NCI-H460 (cell line): ENCODE measurements at regions not wholly inside any gene's neighbourhood (a gene's known extent, or its start where the extent isn't known, plus 50 kb on each side); places are given as distances from the start of the nearest gene placed in this dataset.
"Not testable (repeated sequence)": the region's sequence is repeated elsewhere in the genome, so short reads cannot be mapped to it uniquely, and the experiment has no call there.

Source experiments
- DNase-seq: peaks from one replicate; pipeline ENCODE4 v3.0.0-alpha.2; 2016; ENCODE audit warnings: low read depth; ENCODE audit errors: extremely low read depth
- small RNA-seq, 2 experiments: library from RNA; depleted of rRNA; stranded (forward); fragments of <200 nt; gene quantifications; one replicate each; pipeline ENCODE3, GENCODE V24; 2014

GRCh38 chrX:3815896-3816664, 102.6 kb upstream of the PRKX start:
- peak; percentile 34 for DNase-seq

GRCh38 chrX:3811331-3812311, 98.2 kb upstream of the PRKX start:
- peak; percentile 33 for DNase-seq

GRCh38 chrX:3807906-3808305, 94.5 kb upstream of the PRKX start:
- DNase-seq, result no peak

- DNase-seq, result no peak
Observed at GRCh38 chrX:3806630-3807029, 93.2 kb upstream of the PRKX start.

GRCh38 chrX:3803713-3804112, 90.3 kb upstream of the PRKX start:
- no peak for DNase-seq

GRCh38 chrX:3803305-3803704, 89.9 kb upstream of the PRKX start:
- DNase-seq, result no peak

GRCh38 chrX:3795411-3795810, 82.0 kb upstream of the PRKX start:
- not testable (repeated sequence) for DNase-seq

- DNase-seq, result no peak
Observed at GRCh38 chrX:3791449-3791848, 78.0 kb upstream of the PRKX start.

- DNase-seq, result no peak
Observed at GRCh38 chrX:3788494-3789233, 75.2 kb upstream of the PRKX start.

GRCh38 chrX:3787856-3788255, 74.4 kb upstream of the PRKX start:
- DNase-seq, result no peak

GRCh38 chrX:3785822-3786221, 72.4 kb upstream of the PRKX start:
- DNase-seq, result not testable (repeated sequence)

GRCh38 chrX:3780564-3780963, 67.1 kb upstream of the PRKX start:
- no peak for DNase-seq

GRCh38 chrX:3779546-3779945, 66.1 kb upstream of the PRKX start:
- no peak for DNase-seq

- no peak for DNase-seq
Observed at GRCh38 chrX:3777416-3777815, 64.0 kb upstream of the PRKX start.

GRCh38 chrX:3771766-3772165, 58.3 kb upstream of the PRKX start:
- no peak for DNase-seq

GRCh38 chrX:3768881-3769280, 55.4 kb upstream of the PRKX start:
- DNase-seq, result no peak

Small RNA genes lying in the stretch of these regions (small RNA-seq; reads per million reads assigned to genes)
- 0 reads per million in 2 experiments for gene RF00401
